ENCODE measurements at regions not wholly inside any gene's neighbourhood (a gene's known extent, or its start where the extent isn't known, plus 50 kb on each side); places are given as distances from the start of the nearest gene placed in this dataset.

DNA sequence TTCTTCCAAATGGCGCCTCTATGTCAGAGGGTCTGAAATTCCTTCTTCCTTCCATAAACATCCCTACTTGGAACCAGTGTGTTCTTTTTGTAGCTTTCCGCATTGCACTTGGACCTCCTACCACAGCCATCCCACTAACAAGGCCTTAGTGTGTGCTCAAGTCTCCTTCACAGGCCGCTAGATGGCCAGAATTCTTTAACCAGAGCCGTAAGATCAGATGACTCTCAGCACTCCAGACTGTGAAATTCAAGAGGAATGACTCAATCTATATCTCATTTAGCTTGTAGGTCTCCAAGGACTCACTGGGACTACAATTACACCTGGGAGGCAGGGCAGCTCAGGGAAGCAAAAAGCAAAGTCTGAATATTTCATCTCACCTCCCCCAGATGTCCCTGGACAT, 298.9 kb downstream of the EIPR1 start:
- DNase-seq (no peak), ATAC-seq (ENCODE audit: low FRiP score in 2 of 2) (no peak)
- TF ChIP-seq EP300 (IDR thresholded peaks at IDR 0.05), result no peak
- no peak for TF ChIP-seq POLR2AphosphoS5 (IDR thresholded peaks at IDR 0.05)
- no peak for TF ChIP-seq POLR2A (IDR thresholded peaks at IDR 0.05)
- TF ChIP-seq, protein P1, sequence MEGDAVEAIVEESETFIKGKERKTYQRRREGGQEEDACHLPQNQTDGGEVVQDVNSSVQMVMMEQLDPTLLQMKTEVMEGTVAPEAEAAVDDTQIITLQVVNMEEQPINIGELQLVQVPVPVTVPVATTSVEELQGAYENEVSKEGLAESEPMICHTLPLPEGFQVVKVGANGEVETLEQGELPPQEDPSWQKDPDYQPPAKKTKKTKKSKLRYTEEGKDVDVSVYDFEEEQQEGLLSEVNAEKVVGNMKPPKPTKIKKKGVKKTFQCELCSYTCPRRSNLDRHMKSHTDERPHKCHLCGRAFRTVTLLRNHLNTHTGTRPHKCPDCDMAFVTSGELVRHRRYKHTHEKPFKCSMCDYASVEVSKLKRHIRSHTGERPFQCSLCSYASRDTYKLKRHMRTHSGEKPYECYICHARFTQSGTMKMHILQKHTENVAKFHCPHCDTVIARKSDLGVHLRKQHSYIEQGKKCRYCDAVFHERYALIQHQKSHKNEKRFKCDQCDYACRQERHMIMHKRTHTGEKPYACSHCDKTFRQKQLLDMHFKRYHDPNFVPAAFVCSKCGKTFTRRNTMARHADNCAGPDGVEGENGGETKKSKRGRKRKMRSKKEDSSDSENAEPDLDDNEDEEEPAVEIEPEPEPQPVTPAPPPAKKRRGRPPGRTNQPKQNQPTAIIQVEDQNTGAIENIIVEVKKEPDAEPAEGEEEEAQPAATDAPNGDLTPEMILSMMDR (IDR thresholded peaks at IDR 0.05), result no peak
- Histone ChIP-seq H3K9me3 (no peaks in the 10 kb centered on the region), H3K27me3 (no peaks in the 10 kb centered on the region), H3K36me3 (no peaks in the 10 kb centered on the region), H3K4me3 (no peak overlapping the region), H3K4me1 (peaks cover 0 to 14% (median 8%) of the 10 kb centered on the region in 4 donors), H3K27ac (peak overlapping the region in 1 of 4 donors; percentile 12)
- 77 to 88% methylated on average over 4 of the region's 4 CpGs for WGBS, 2 donors

- Histone ChIP-seq H3K4me1 (peaks cover 0 to 14% (median 8%) of the 10 kb centered on the region in 4 donors), H3K36me3 (no peaks in the 10 kb centered on the region), H3K9me3 (no peaks in the 10 kb centered on the region), H3K27ac (peak overlapping the region in 1 of 4 donors; percentile 49), H3K4me3 (no peak overlapping the region), H3K27me3 (no peaks in the 10 kb centered on the region)
- WGBS, 2 donors, result 44 to 61% methylated on average over 6 to 21 of the region's 21 CpGs
- TF ChIP-seq POLR2A (IDR thresholded peaks at IDR 0.05) (no peak), EP300 (IDR thresholded peaks at IDR 0.05) (no peak), POLR2AphosphoS5 (IDR thresholded peaks at IDR 0.05) (no peak)
- TF ChIP-seq, protein P1 (IDR thresholded peaks at IDR 0.05), result no peak
- DNase-seq (peak in 1 of 2 donors; percentile 65), ATAC-seq (ENCODE audit: low FRiP score in 2 of 2) (no peak)
These were observed 300.6 kb downstream of the EIPR1 start for GRCh38 chr2:3076848-3077642.

- Histone ChIP-seq H3K36me3 (no peaks in the 10 kb centered on the region), H3K4me1 (peaks cover 0 to 14% (median 8%) of the 10 kb centered on the region in 4 donors), H3K9me3 (no peaks in the 10 kb centered on the region), H3K4me3 (no peak overlapping the region), H3K27ac (no peak overlapping the region), H3K27me3 (no peaks in the 10 kb centered on the region)
- TF ChIP-seq EP300 (IDR thresholded peaks at IDR 0.05) (no peak), POLR2AphosphoS5 (IDR thresholded peaks at IDR 0.05) (no peak)
- 88 to 95% methylated on average over 4 of the region's 4 CpGs for WGBS, 2 donors
- DNase-seq (no peak), ATAC-seq (ENCODE audit: low FRiP score in 2 of 2) (no peak)
These were observed 301.7 kb downstream of the EIPR1 start for GRCh38 chr2:3075991-3076340.

- WGBS, 2 donors, result 88 to 89% methylated on average over 11 of the region's 11 CpGs
- no peaks in the 10 kb centered on the region for H3K9me3 ChIP-seq
- H3K27ac ChIP-seq, result no peak overlapping the region
- no peak overlapping the region for H3K4me3 ChIP-seq
- ATAC-seq (ENCODE audit: low FRiP score in 2 of 2), result no peak
- no peaks in the 10 kb centered on the region for H3K36me3 ChIP-seq
- no peaks in the 10 kb centered on the region for H3K27me3 ChIP-seq
- peaks cover 0 to 14% (median 8%) of the 10 kb centered on the region in 4 donors for H3K4me1 ChIP-seq
- no peak for DNase-seq
- TF ChIP-seq POLR2A (IDR thresholded peaks at IDR 0.05) (no peak), EP300 (IDR thresholded peaks at IDR 0.05) (no peak), POLR2AphosphoS5 (IDR thresholded peaks at IDR 0.05) (no peak)
- TF ChIP-seq, protein P1 (IDR thresholded peaks at IDR 0.05), result no peak
These were observed 302.2 kb downstream of the EIPR1 start for GRCh38 chr2:3075316-3075990.

- ATAC-seq (ENCODE audit: low FRiP score in 2 of 2) (no peak), DNase-seq (no peak)
- no peak for TF ChIP-seq POLR2A (IDR thresholded peaks at IDR 0.05)
- TF ChIP-seq, protein P1 (IDR thresholded peaks at IDR 0.05), result no peak
- no peak for TF ChIP-seq EP300 (IDR thresholded peaks at IDR 0.05)
- TF ChIP-seq POLR2AphosphoS5 (IDR thresholded peaks at IDR 0.05), result no peak
- Histone ChIP-seq H3K4me3 (no peak overlapping the region), H3K27ac (no peak overlapping the region), H3K4me1 (peaks cover 0 to 14% (median 8%) of the 10 kb centered on the region in 4 donors), H3K9me3 (no peaks in the 10 kb centered on the region), H3K36me3 (no peaks in the 10 kb centered on the region), H3K27me3 (no peaks in the 10 kb centered on the region)
- WGBS, 2 donors, result 83 to 89% methylated on average over 14 of the region's 14 CpGs
These were observed 303.9 kb downstream of the EIPR1 start for GRCh38 chr2:3073704-3074103.
